ENCODE measurements at regions not wholly inside any gene's neighbourhood (a gene's known extent, or its start where the extent isn't known, plus 50 kb on each side); places are given as distances from the start of the nearest gene placed in this dataset.

DNA sequence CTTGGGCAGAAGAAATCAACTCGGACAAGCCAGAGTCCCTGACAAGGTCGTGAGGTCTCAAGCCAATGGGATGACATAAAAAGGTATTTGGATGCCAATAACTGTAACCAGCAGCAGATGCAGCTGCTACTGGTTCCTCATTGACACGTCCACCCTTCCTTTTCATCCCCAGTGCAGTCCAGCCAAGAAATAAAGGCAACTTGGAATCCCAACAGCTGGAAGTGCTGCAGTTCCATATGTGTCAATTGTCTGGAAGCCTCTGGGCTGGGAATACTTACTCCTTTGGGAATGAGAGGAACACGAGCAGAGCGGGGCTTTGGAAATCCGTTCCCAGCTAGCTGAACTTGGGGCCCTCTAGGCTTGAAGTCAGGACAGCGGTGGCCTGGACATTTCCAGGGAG, 360.4 kb upstream of the ZFHX3 start:
- no peak for TF ChIP-seq SIN3A (IDR thresholded peaks at IDR 0.05; ENCODE audit: low read depth)
- TF ChIP-seq CTCF (IDR thresholded peaks at IDR 0.05 in 2 of 3, conservative IDR thresholded peaks at IDR 0.05 in 1 of 3; ENCODE audit: borderline replicate concordance in 1 of 3, insufficient read depth in 1 of 3, low read depth in 2 of 3, low read length in 2 of 3): no peak
- TF ChIP-seq POLR2AphosphoS5 (IDR thresholded peaks at IDR 0.05; ENCODE audit: low read depth, low read length): no peak
- no peak for TF ChIP-seq POLR2A (IDR thresholded peaks at IDR 0.05; ENCODE audit: borderline replicate concordance, extremely low read depth, insufficient read depth, insufficient read length)
- TF ChIP-seq ELF1 (IDR thresholded peaks at IDR 0.05; ENCODE audit: borderline replicate concordance, low read depth): no peak
